ENCODE measurements at regions not wholly inside any gene's neighbourhood (a gene's known extent, or its start where the extent isn't known, plus 50 kb on each side); places are given as distances from the start of the nearest gene placed in this dataset.
"Not testable (repeated sequence)": the region's sequence is repeated elsewhere in the genome, so short reads cannot be mapped to it uniquely, and the experiment has no call there.

DNA sequence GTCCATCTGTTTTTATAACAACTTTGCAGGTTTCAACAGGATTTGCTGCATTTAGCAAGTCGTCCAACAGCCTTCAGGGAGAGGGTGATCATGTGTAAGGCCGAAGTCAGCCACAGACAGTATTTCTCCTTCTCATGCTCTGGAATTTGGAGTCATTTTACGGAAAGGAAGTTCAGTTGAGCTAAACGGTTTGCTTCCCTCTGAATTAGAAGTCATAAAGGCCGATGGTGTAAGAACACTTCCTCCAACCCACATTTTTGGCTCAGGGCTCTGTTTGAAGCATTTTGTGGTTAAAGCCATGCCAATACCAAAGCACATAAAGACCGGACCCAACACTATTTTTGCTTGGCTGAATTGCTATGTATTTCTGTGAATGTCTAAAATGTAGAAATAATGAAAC is 129.5 kb downstream of the TMEM182 start:
- H3K36me3 Mint-ChIP-seq: no peaks in the 10 kb centered on the region
- TF ChIP-seq, protein P1, sequence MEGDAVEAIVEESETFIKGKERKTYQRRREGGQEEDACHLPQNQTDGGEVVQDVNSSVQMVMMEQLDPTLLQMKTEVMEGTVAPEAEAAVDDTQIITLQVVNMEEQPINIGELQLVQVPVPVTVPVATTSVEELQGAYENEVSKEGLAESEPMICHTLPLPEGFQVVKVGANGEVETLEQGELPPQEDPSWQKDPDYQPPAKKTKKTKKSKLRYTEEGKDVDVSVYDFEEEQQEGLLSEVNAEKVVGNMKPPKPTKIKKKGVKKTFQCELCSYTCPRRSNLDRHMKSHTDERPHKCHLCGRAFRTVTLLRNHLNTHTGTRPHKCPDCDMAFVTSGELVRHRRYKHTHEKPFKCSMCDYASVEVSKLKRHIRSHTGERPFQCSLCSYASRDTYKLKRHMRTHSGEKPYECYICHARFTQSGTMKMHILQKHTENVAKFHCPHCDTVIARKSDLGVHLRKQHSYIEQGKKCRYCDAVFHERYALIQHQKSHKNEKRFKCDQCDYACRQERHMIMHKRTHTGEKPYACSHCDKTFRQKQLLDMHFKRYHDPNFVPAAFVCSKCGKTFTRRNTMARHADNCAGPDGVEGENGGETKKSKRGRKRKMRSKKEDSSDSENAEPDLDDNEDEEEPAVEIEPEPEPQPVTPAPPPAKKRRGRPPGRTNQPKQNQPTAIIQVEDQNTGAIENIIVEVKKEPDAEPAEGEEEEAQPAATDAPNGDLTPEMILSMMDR (conservative IDR thresholded peaks at IDR 0.05): no peak
- peaks cover 4% of the 10 kb centered on the region for H3K27me3 Mint-ChIP-seq
- H3K27ac Mint-ChIP-seq: no peak overlapping the region
- no peak for DNase-seq (ENCODE audit: extremely low spot score, unreplicated experiment)
- H3K4me1 Mint-ChIP-seq (ENCODE audit: unreplicated experiment): no peaks in the 10 kb centered on the region
- no peak overlapping the region for H3K4me3 Mint-ChIP-seq
- no peaks in the 10 kb centered on the region for H3K9me3 Mint-ChIP-seq

GRCh38 chr2:102892698-102893310 is 131.0 kb downstream of the TMEM182 start:
- Mint-ChIP-seq H3K27me3 (peaks cover 4% of the 10 kb centered on the region), H3K4me1 (ENCODE audit: unreplicated experiment) (no peaks in the 10 kb centered on the region), H3K4me3 (no peak overlapping the region), H3K36me3 (no peaks in the 10 kb centered on the region), H3K27ac (no peak overlapping the region), H3K9me3 (no peaks in the 10 kb centered on the region)
- TF ChIP-seq, protein P1 (conservative IDR thresholded peaks at IDR 0.05): no peak
- DNase-seq (ENCODE audit: extremely low spot score, unreplicated experiment): no peak

DNA sequence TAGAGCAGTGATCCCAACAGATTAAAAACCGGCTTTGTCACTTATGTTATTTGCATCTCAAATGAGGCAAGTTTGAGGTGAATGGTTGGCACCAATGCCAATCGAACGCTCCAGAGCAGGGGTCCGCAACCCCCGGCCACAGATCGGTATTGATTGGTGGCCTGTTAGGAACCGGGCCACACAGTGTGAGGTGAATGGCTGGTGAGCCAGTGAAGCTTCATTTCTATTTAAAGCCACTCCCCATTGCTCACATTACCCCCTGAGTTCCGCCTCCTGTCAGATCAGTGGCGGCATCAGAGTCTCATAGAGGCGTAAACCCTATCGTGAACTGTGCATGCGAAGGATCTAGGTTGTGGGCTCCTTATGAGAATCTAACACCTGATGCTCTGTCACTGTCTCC is 132.0 kb downstream of the TMEM182 start:
- Mint-ChIP-seq H3K27me3 (peaks cover 4% of the 10 kb centered on the region), H3K4me1 (ENCODE audit: unreplicated experiment) (no peaks in the 10 kb centered on the region), H3K27ac (no peak overlapping the region), H3K9me3 (no peaks in the 10 kb centered on the region), H3K4me3 (no peak overlapping the region), H3K36me3 (no peaks in the 10 kb centered on the region)
- no peak for DNase-seq (ENCODE audit: extremely low spot score, unreplicated experiment)
- TF ChIP-seq, protein P1 (conservative IDR thresholded peaks at IDR 0.05): no peak

DNA sequence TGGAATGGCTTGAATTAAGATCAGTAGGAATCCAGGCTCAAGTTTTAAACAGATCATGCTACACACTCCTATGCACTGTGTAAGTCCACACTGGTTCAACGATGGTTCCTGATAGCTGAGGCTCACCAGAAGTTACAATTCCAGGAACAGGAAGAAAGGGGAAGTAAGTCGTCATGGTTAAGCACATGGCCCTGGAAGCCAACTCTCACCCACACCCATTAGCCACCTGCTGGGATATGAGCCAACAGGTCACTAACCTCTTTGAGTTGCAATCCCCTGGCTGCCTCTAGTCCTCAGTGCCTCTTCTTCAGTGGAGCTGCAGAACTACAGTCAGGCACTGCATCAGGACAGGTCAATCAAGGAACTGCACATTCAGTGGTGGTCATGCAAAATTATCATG is 133.5 kb downstream of the TMEM182 start:
- H3K27ac Mint-ChIP-seq: no peak overlapping the region
- no peaks in the 10 kb centered on the region for H3K9me3 Mint-ChIP-seq
- H3K4me1 Mint-ChIP-seq (ENCODE audit: unreplicated experiment): no peaks in the 10 kb centered on the region
- H3K4me3 Mint-ChIP-seq: no peak overlapping the region
- TF ChIP-seq, protein P1 (conservative IDR thresholded peaks at IDR 0.05): no peak
- DNase-seq (ENCODE audit: extremely low spot score, unreplicated experiment): no peak
- no peaks in the 10 kb centered on the region for H3K36me3 Mint-ChIP-seq
- peaks cover 4% of the 10 kb centered on the region for H3K27me3 Mint-ChIP-seq

DNA sequence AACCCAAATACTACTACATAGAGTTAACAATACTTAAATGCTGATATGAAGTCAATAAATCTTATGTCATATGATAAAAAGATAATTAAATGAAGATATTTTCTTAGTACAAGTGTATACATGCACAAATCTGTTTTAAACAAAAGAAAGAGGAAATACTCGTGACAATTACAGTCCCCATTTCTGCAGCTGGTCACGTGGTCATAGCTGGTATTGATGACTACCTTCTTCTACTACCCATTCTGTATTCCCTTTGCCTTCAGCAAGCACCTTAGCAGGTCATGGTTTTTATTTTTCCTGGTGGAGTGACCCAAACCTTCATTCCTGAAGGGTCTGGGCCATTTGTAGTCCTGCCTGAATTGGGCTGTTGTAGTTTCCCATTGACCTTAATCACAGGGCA is 147.4 kb downstream of the TMEM182 start:
- not testable (repeated sequence) for H3K4me1 Mint-ChIP-seq (ENCODE audit: unreplicated experiment); H3K27ac Mint-ChIP-seq; H3K9me3 Mint-ChIP-seq; DNase-seq (ENCODE audit: extremely low spot score, unreplicated experiment); H3K27me3 Mint-ChIP-seq; H3K4me3 Mint-ChIP-seq; H3K36me3 Mint-ChIP-seq

DNA sequence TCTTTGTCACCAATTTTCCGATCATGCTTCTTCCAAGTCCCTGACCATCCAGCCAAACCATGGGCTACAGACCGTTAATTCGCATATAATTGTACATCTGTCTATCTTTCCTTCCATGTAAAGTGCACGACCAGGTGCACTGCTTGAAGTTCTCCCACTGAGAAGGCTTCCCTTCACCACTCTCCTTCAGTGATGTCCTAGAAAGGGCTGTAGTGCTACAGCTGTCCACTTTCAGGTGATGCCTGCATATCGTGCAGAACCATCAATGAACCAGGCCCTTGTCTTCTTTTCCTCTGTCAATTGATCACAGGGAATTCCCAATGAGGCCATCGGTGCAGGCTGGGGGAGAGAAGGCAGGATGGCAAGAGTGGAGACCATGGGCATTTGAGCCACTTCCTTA is 148.9 kb downstream of the TMEM182 start:
- Mint-ChIP-seq H3K27ac (no peak overlapping the region), H3K4me1 (ENCODE audit: unreplicated experiment) (no peaks in the 10 kb centered on the region), H3K36me3 (no peaks in the 10 kb centered on the region), H3K27me3 (no peaks in the 10 kb centered on the region), H3K4me3 (no peak overlapping the region), H3K9me3 (no peaks in the 10 kb centered on the region)
- DNase-seq (ENCODE audit: extremely low spot score, unreplicated experiment): no peak
- TF ChIP-seq, protein P1 (conservative IDR thresholded peaks at IDR 0.05): no peak

All from type B pancreatic cell (in vitro differentiated cells).